WTC11 (cell line): ENCODE measurements at regions not wholly inside any gene's neighbourhood (a gene's known extent, or its start where the extent isn't known, plus 50 kb on each side); places are given as distances from the start of the nearest gene placed in this dataset.

Source experiments
- ATAC-seq: fragments of 200-7000 bp; cut with Tn5 transposase; 2 replicates; pipeline ENCODE4 v1.10.0; 2021; ENCODE audit warnings: mild to moderate bottlenecking, moderate library complexity
- CTCF ChIA-PET: fragments of 300-600 bp; sonication (Branson Sonifier 250); formaldehyde crosslinking; loops from one replicate; lab custom pipeline; 2021; ENCODE audit warnings: antibody characterized with exemption; lab: Charles Lee
- POLR2A ChIA-PET: fragments of 350-600 bp; sonication (Branson Sonifier 250); formaldehyde crosslinking; loops from one replicate; lab custom pipeline; 2021; ENCODE audit warnings: antibody characterized with exemption; lab: Charles Lee
- DNase-seq: peaks from one replicate; pipeline ENCODE4 v3.0.0; 2021; ENCODE audit warnings: low spot score
- H3K27ac Mint-ChIP-seq: 2 replicates; pipeline ENCODE4 v1.8.0; 2021; ENCODE audit warnings: mixed read lengths
- H3K27me3 Mint-ChIP-seq: 2 replicates; pipeline ENCODE4 v1.8.0; 2021; ENCODE audit warnings: low read depth, mild to moderate bottlenecking, moderate library complexity, mixed read lengths
- H3K36me3 Mint-ChIP-seq: 2 replicates; pipeline ENCODE4 v1.8.0; 2021; ENCODE audit warnings: mixed read lengths
- H3K4me1 Mint-ChIP-seq: 2 replicates; pipeline ENCODE4 v1.8.0; 2022; ENCODE audit warnings: mixed read lengths
- H3K4me3 Mint-ChIP-seq: 2 replicates; pipeline ENCODE4 v1.8.0; 2021; ENCODE audit warnings: mild to moderate bottlenecking, moderate library complexity, mixed read lengths
- H3K9me3 Mint-ChIP-seq: 2 replicates; pipeline ENCODE4 v1.8.0; 2021; ENCODE audit warnings: mixed read lengths
- CREM ChIP-seq: sonication (generic); formaldehyde crosslinking; IDR thresholded peaks from 2 replicates; pipeline ENCODE4 v1.8.1; 2022; ENCODE audit warnings: mild to moderate bottlenecking, missing genetic modification reagents, moderate library complexity
- ELF4 ChIP-seq: sonication (generic); formaldehyde crosslinking; IDR thresholded peaks from 2 replicates; pipeline ENCODE4 v1.8.1; 2022; ENCODE audit warnings: low read depth, mild to moderate bottlenecking, moderate library complexity, missing genetic modification reagents
- ETV6 ChIP-seq: sonication (generic); formaldehyde crosslinking; IDR thresholded peaks from 2 replicates; pipeline ENCODE4 v1.8.1; 2022; ENCODE audit warnings: mild to moderate bottlenecking, missing genetic modification reagents
- IRF2 ChIP-seq: sonication (generic); formaldehyde crosslinking; IDR thresholded peaks from 2 replicates; pipeline ENCODE4 v1.8.0; 2022; ENCODE audit warnings: low read depth, missing genetic modification reagents, borderline replicate concordance
- JUN ChIP-seq: sonication (generic); formaldehyde crosslinking; IDR thresholded peaks from 2 replicates; pipeline ENCODE4 v1.8.0; 2023; ENCODE audit warnings: mild to moderate bottlenecking, missing genetic modification reagents
- NFE2L1 ChIP-seq: sonication (generic); formaldehyde crosslinking; IDR thresholded peaks from 2 replicates; pipeline ENCODE4 v1.8.1; 2023; ENCODE audit warnings: missing genetic modification reagents
- NR2C2 ChIP-seq: sonication (generic); formaldehyde crosslinking; IDR thresholded peaks from 2 replicates; pipeline ENCODE4 v1.8.0; 2022; ENCODE audit warnings: mild to moderate bottlenecking, missing genetic modification reagents
- PRRX2 ChIP-seq: fragments of 250-450 bp; sonication (Bioruptor Pico); IDR thresholded peaks from 2 replicates; pipeline ENCODE4 v1.8.0; 2021; ENCODE audit warnings: mild to moderate bottlenecking
- RELA ChIP-seq: sonication (generic); formaldehyde crosslinking; IDR thresholded peaks from 2 replicates; pipeline ENCODE4 v1.8.1; 2022; ENCODE audit warnings: missing genetic modification reagents, mild to moderate bottlenecking, borderline replicate concordance
- SOX15 ChIP-seq: fragments of 250-450 bp; sonication (Bioruptor Pico); IDR thresholded peaks from 2 replicates; pipeline ENCODE4 v1.9.0; 2021; ENCODE audit warnings: mild to moderate bottlenecking
- TP53 ChIP-seq: sonication (generic); formaldehyde crosslinking; IDR thresholded peaks from 2 replicates; pipeline ENCODE4 v1.8.1; 2023; ENCODE audit warnings: mild to moderate bottlenecking, missing genetic modification reagents
- ZNF121 ChIP-seq: sonication (generic); formaldehyde crosslinking; IDR thresholded peaks from 2 replicates; pipeline ENCODE4 v1.8.0; 2023; ENCODE audit warnings: missing genetic modification reagents
- ZNF317 ChIP-seq: sonication (generic); formaldehyde crosslinking; IDR thresholded peaks from 2 replicates; pipeline ENCODE4 v1.8.1; 2023; ENCODE audit warnings: low read depth, mild to moderate bottlenecking, moderate library complexity, missing genetic modification reagents, borderline replicate concordance
- ZNF416 ChIP-seq: fragments of 250-450 bp; sonication (Bioruptor Pico); IDR thresholded peaks from 2 replicates; pipeline ENCODE4 v1.9.0; 2021; ENCODE audit warnings: mild to moderate bottlenecking, inconsistent platforms
- ZNF423 ChIP-seq: fragments of 250-450 bp; sonication (Bioruptor Pico); IDR thresholded peaks from 2 replicates; pipeline ENCODE4 v2.1.2; 2022; ENCODE audit warnings: mild to moderate bottlenecking, moderate library complexity
- TF ChIP-seq, protein P1 (sequence below): sonication (generic); formaldehyde crosslinking; IDR thresholded peaks from 2 replicates; pipeline ENCODE4 v1.8.1; 2022; ENCODE audit warnings: missing genetic modification reagents, borderline replicate concordance
- TF ChIP-seq, protein P2 (sequence below): sonication (generic); formaldehyde crosslinking; IDR thresholded peaks from 2 replicates; pipeline ENCODE4 v1.8.0; 2023; ENCODE audit warnings: missing genetic modification reagents
- TF ChIP-seq, protein P3 (sequence below): fragments of 250-450 bp; sonication (Bioruptor Pico); IDR thresholded peaks from 2 replicates; pipeline ENCODE4 v1.9.0; 2021; ENCODE audit warnings: mild to moderate bottlenecking
- TF ChIP-seq, protein P4 (sequence below): sonication (generic); formaldehyde crosslinking; IDR thresholded peaks from 2 replicates; pipeline ENCODE4 v1.8.1; 2022; ENCODE audit warnings: mild to moderate bottlenecking, missing genetic modification reagents, moderate library complexity, borderline replicate concordance
- TF ChIP-seq, protein P5 (sequence below): sonication (generic); formaldehyde crosslinking; IDR thresholded peaks from 2 replicates; pipeline ENCODE4 v1.8.1; 2023; ENCODE audit warnings: mild to moderate bottlenecking, missing genetic modification reagents, borderline replicate concordance
- TF ChIP-seq, protein P6 (sequence below): fragments of 250-450 bp; sonication (Bioruptor Pico); IDR thresholded peaks from 2 replicates; pipeline ENCODE4 v1.9.0; 2021; ENCODE audit warnings: moderate library complexity, mild to moderate bottlenecking, inconsistent platforms, borderline replicate concordance

DNA sequence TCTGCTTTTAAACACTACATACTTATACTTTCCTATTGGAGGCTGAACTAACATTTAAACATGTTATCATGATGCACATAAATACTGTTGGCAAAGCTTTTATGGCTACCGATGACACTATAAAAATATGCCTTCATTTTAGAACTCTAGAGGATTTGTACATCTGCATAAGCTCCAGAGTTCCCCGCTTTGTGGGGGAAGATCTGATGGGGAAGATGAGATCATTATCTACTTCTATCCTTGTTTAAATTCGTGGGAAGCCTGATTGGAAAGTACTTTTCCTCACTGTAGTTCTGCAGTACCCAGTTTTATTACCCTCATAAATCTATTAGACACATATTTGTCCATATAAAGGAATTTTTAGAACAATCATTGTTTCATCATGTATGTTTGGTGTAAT is 299.6 kb upstream of the ATP2B1 start:
- Mint-ChIP-seq H3K4me3 (no peak overlapping the region), H3K27ac (no peak overlapping the region)
- no peak for ATAC-seq
- POLR2A ChIA-PET = no interaction called here
- TF ChIP-seq TP53 (CRISPR knock-in tag) = no peak
- TF ChIP-seq, protein P1, sequence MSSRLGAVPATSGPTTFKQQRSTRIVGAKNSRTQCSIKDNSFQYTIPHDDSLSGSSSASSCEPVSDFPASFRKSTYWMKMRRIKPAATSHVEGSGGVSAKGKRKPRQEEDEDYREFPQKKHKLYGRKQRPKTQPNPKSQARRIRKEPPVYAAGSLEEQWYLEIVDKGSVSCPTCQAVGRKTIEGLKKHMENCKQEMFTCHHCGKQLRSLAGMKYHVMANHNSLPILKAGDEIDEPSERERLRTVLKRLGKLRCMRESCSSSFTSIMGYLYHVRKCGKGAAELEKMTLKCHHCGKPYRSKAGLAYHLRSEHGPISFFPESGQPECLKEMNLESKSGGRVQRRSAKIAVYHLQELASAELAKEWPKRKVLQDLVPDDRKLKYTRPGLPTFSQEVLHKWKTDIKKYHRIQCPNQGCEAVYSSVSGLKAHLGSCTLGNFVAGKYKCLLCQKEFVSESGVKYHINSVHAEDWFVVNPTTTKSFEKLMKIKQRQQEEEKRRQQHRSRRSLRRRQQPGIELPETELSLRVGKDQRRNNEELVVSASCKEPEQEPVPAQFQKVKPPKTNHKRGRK (CRISPR knock-in tag) = no peak
- no peak for TF ChIP-seq ETV6
- TF ChIP-seq, protein P2, sequence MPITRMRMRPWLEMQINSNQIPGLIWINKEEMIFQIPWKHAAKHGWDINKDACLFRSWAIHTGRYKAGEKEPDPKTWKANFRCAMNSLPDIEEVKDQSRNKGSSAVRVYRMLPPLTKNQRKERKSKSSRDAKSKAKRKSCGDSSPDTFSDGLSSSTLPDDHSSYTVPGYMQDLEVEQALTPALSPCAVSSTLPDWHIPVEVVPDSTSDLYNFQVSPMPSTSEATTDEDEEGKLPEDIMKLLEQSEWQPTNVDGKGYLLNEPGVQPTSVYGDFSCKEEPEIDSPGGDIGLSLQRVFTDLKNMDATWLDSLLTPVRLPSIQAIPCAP (CRISPR knock-in tag) = no peak
- TF ChIP-seq ZNF121 (CRISPR knock-in tag) = no peak
- TF ChIP-seq, all 79 proteins: peak for 0
- Mint-ChIP-seq H3K36me3 (no peaks in the 10 kb centered on the region), H3K9me3 (no peaks in the 10 kb centered on the region), H3K4me1 (peaks cover 18% of the 10 kb centered on the region), H3K27me3 (no peaks in the 10 kb centered on the region)
- no peak for DNase-seq
- CTCF ChIA-PET = no interaction called here

DNA sequence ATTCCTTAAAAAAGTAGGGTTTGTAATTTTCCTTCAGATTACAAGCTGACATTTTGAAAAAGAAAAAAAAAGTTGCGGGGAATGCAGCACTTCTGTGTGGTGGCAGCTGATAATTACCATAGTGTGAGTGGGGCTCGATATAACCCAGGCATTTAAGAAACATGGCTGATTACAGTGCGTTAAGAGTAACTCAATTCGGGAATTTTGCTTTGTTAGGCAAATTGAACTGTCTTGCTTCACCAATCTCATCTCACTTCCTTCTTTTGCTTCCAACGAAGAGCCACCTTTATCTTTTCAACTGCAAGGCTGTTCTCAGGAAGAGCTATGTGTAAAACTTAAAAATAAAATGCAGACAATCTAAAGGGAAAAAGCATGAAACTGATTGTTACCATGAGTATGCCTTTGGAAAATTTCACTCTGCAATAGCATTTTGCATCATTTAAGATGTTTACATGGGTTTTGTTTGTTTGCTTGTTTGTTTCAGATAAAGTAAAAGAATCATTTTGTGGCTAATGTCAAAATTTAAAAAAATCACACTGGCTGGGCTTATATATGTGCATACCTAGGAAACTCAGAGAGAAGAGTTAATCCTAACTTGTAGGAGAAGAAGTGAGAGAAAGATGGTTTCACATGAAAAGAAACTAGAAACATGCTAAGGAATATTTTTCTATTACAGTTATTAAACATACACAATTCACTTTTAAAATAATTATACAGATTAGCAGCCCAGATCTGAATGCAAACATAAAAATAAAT is 295.9 kb upstream of the ATP2B1 start:
- Mint-ChIP-seq H3K27ac (peak overlapping the region; percentile 8), H3K9me3 (no peaks in the 10 kb centered on the region), H3K27me3 (no peaks in the 10 kb centered on the region), H3K36me3 (no peaks in the 10 kb centered on the region), H3K4me3 (no peak overlapping the region), H3K4me1 (peaks cover 19% of the 10 kb centered on the region)
- POLR2A ChIA-PET = no interaction called here
- TF ChIP-seq IRF2 (CRISPR knock-in tag) (no peak), ZNF423 (CRISPR knock-in tag) (no peak), ZNF416 (CRISPR knock-in tag) (no peak)
- DNase-seq = no peak
- CTCF ChIA-PET = no interaction called here
- ATAC-seq = peak; percentile 76

DNA sequence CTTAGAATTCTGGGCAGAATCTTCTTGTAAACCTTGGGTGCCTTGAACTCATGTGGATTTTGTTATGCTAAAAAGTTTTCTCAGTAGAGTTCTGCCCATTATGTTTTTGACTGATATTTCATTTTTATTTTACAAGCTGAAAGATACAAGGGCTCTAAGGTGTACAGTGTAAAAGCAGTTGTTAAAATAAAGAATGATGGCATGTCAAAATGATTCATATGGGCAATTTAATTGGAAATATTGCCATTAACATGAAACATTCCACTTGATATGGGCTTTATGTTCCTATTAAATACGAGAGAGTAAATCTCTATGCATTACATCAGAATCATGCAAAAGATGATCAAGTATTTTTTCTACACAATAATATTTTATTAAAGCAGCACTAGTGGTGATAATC is 295.1 kb upstream of the ATP2B1 start:
- ATAC-seq (no peak), DNase-seq (no peak)
- Mint-ChIP-seq H3K36me3 (no peaks in the 10 kb centered on the region), H3K27me3 (no peaks in the 10 kb centered on the region), H3K4me3 (no peak overlapping the region), H3K27ac (no peak overlapping the region), H3K9me3 (no peaks in the 10 kb centered on the region), H3K4me1 (peaks cover 19% of the 10 kb centered on the region)
- CTCF ChIA-PET = no interaction called here
- POLR2A ChIA-PET = no interaction called here
- TF ChIP-seq, protein P3, sequence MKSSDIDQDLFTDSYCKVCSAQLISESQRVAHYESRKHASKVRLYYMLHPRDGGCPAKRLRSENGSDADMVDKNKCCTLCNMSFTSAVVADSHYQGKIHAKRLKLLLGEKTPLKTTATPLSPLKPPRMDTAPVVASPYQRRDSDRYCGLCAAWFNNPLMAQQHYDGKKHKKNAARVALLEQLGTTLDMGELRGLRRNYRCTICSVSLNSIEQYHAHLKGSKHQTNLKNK = no peak
- TF ChIP-seq, protein P4, sequence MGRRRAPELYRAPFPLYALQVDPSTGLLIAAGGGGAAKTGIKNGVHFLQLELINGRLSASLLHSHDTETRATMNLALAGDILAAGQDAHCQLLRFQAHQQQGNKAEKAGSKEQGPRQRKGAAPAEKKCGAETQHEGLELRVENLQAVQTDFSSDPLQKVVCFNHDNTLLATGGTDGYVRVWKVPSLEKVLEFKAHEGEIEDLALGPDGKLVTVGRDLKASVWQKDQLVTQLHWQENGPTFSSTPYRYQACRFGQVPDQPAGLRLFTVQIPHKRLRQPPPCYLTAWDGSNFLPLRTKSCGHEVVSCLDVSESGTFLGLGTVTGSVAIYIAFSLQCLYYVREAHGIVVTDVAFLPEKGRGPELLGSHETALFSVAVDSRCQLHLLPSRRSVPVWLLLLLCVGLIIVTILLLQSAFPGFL (CRISPR knock-in tag) = no peak

DNA sequence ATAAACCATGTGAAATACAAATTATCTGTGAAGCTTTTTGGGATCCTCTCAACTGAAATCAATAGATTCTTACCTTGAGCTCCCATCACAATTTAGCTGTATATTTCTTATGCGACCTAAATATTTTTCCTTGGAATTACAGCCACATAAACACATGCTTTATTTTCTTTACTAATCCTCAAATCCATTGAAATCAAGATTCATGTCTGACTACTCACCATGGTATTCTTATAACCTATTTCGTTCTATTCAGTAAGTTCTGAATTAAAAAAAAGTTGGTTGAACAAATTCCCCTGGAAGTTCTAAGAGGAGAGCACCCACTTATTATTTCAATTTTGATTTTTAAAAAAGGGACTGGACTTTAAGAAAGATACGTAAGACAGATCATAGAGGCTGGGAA is 292.1 kb upstream of the ATP2B1 start:
- DNase-seq (no peak), ATAC-seq (no peak)
- no peaks in the 10 kb centered on the region for H3K9me3 Mint-ChIP-seq
- no peaks in the 10 kb centered on the region for H3K36me3 Mint-ChIP-seq
- H3K4me1 Mint-ChIP-seq = peaks cover 19% of the 10 kb centered on the region
- no peaks in the 10 kb centered on the region for H3K27me3 Mint-ChIP-seq
- no peak overlapping the region for H3K4me3 Mint-ChIP-seq
- ChIA-PET POLR2A (no interaction called here), CTCF (no interaction called here)
- H3K27ac Mint-ChIP-seq = no peak overlapping the region
- TF ChIP-seq SOX15 (CRISPR knock-in tag) = no peak
- no peak for TF ChIP-seq ELF4
- TF ChIP-seq ZNF121 (CRISPR knock-in tag) = no peak
- TF ChIP-seq, protein P5, sequence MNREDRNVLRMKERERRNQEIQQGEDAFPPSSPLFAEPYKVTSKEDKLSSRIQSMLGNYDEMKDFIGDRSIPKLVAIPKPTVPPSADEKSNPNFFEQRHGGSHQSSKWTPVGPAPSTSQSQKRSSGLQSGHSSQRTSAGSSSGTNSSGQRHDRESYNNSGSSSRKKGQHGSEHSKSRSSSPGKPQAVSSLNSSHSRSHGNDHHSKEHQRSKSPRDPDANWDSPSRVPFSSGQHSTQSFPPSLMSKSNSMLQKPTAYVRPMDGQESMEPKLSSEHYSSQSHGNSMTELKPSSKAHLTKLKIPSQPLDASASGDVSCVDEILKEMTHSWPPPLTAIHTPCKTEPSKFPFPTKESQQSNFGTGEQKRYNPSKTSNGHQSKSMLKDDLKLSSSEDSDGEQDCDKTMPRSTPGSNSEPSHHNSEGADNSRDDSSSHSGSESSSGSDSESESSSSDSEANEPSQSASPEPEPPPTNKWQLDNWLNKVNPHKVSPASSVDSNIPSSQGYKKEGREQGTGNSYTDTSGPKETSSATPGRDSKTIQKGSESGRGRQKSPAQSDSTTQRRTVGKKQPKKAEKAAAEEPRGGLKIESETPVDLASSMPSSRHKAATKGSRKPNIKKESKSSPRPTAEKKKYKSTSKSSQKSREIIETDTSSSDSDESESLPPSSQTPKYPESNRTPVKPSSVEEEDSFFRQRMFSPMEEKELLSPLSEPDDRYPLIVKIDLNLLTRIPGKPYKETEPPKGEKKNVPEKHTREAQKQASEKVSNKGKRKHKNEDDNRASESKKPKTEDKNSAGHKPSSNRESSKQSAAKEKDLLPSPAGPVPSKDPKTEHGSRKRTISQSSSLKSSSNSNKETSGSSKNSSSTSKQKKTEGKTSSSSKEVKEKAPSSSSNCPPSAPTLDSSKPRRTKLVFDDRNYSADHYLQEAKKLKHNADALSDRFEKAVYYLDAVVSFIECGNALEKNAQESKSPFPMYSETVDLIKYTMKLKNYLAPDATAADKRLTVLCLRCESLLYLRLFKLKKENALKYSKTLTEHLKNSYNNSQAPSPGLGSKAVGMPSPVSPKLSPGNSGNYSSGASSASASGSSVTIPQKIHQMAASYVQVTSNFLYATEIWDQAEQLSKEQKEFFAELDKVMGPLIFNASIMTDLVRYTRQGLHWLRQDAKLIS = no peak
- no peak for TF ChIP-seq PRRX2 (CRISPR knock-in tag)
- TF ChIP-seq, protein P6, sequence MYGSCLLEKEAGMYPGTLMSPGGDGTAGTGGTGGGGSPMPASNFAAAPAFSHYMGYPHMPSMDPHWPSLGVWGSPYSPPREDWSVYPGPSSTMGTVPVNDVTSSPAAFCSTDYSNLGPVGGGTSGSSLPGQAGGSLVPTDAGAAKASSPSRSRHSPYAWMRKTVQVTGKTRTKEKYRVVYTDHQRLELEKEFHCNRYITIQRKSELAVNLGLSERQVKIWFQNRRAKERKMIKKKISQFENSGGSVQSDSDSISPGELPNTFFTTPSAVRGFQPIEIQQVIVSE (CRISPR knock-in tag) = no peak
- TF ChIP-seq NFE2L1 = no peak
- no peak for TF ChIP-seq RELA
- no peak for TF ChIP-seq ZNF317
- TF ChIP-seq NR2C2 (CRISPR knock-in tag) = no peak
- no peak for TF ChIP-seq JUN
- TF ChIP-seq CREM (CRISPR knock-in tag) = no peak
